Epidermal melanocyte (primary cell): ENCODE measurements at regions not wholly inside any gene's neighbourhood (a gene's known extent, or its start where the extent isn't known, plus 50 kb on each side); places are given as distances from the start of the nearest gene placed in this dataset.
A peak's percentile ranks its signal among the peaks of the same experiment; 100 is the strongest.
"Not testable (repeated sequence)": the region's sequence is repeated elsewhere in the genome, so short reads cannot be mapped to it uniquely, and the experiment has no call there.

Source experiments
- DNase-seq: peaks from one replicate; pipeline ENCODE4 v3.0.0; 2011; ENCODE audit warnings: low spot score; ENCODE audit not compliant: insufficient read length

DNA sequence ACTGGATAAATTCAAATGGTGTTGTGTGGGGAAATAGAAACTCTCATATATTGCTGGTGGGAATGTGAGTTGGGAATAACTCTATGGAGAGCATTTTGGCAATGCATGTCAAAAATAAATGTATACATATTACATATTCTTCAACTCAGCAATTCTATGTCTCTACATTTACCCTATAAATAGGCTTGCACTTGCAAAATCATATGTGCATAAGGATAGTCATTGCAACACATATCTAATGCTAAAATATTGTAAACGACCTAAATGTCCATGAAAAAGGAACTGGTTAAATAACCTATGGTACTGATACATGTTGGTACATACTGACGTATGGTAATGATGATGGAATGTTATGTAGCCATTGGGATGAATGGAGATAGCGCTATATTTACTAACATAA, 94.5 kb upstream of the CHD1 start:
- no peak for DNase-seq

DNA sequence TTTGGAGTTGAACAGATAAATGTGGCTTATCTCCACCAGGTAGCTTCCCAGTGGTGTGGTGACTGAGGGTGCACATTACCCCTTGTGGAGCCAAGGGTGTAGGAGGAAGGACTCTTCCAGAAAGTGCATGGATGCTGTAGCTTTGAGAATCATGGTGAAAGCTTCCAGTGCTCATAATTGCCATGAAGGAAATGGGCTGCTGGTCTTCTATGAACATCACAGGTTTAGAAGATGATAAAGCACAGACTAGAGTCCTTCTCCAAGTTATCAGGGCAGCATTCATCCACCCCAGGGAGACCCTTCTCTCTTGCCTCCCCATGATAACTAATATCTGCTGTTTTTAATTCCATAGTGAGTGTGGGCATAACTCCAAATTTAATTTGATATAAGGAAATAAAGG, 93.4 kb upstream of the CHD1 start:
- DNase-seq: no peak

DNA sequence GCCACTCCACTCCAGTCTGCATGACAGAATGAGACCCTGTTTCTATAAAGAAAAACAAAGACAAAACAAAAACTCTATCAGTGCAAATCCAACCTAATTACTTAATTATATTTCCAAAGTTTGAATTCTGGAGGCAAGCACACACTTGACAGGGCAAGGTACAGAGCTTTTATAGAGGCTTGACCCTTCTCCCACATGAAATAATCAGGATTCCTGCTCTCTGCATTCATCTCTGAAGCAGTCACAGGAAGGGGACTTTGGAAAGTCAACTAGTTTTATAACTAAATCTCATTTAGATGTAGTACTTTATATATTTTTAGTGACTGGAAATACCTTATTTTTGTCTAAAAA, 91.9 kb upstream of the CHD1 start:
- DNase-seq: no peak

DNA sequence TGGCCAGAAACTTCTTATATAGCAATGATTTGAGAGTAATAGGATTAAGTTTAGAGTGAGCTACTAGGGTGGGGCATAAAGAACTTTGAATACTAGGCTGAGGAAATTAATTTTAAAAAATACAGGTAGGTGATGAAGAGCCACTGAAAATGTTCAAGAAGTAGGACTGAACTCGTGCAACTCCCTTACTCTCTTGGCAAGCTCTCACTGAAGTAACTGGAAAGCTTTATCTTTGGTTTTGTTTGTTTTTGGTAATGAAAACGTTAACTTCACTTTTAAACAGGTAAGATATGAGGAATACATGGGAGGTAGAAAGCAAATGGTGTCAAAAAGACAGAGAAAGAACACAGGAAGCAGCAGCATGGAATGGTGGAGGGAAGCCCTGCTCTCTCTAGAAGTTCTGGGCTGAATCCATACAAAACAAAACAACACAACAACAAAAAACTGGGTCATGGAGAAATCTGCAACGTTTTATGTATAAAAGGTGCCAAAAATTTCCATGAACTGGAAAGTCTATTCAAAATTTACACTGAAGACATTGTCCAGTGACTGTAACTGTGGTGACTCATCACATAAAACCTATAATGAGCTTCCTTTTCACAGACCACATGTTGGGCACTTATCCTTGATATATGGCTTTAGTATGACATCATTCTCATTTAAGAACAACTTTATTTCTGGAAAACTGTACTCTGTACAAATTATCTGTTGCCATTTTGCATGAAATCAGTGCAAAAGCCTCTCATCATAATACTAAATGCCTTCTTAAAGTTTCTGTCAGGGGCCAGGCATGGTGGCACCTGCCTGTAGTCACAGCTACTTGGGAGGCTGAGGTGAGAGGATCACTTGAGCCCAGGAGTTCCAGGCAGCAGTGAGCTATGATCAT, 91.2 kb upstream of the CHD1 start:
- DNase-seq: no peak

DNA sequence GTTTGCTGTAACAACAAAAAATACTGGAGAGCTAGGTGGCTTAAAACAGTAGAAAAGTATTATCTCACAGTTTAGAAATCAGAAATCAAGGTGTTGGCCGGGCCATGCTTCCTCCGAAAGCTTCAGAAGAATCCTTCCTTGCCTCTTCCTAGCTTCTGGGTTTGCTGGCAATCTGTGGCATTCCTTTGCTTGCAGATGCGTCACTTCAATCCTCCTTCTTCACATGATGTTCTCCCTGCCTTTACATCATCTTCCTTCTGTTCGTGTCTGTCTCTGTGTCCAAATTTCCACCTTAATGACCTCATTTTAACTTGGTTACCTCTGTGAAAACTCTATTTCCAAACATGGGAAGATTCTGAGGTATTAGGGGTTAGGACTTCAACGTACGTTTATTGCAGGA, 90.4 kb upstream of the CHD1 start:
- DNase-seq: no peak

DNA sequence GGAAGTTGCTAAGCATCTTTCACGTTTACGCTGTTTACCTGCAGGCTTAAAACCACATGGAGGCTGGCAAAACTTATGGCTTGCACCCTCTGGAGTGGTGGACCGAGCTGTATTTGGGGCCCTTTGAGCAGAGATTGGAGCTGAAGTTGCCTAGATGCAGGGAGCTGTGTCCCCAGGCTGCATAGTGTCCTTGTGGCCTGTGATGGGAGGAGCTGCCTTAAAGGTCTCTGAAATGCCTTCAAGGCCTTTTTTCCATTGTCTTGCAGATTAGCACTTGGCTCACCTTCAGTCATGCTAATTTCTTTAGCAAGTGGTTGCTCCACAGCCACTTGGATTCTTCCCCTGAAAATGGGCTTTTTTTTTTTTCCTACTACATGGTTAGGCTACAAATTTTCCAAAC, 81.5 kb upstream of the CHD1 start:
- no peak for DNase-seq

DNA sequence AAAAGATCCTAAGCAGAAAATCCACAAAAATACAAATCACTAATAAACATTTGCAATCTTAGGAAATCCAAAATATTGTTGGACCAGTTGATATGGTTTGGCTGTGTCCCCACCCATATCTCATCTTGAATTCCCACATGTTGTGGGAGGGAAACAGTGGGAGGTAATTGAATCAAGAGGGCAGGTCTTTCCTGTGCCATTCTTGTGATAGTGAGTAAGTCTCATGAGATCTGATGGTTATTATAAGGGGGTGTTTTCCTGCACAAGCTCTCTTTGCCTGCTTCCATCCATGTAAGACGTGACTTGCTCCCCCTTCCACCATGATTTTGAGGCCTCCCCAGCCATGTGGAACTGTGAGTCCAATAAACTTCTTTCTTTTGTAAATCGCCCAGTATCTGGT, 79.2 kb upstream of the CHD1 start:
- DNase-seq: not testable (repeated sequence)

DNA sequence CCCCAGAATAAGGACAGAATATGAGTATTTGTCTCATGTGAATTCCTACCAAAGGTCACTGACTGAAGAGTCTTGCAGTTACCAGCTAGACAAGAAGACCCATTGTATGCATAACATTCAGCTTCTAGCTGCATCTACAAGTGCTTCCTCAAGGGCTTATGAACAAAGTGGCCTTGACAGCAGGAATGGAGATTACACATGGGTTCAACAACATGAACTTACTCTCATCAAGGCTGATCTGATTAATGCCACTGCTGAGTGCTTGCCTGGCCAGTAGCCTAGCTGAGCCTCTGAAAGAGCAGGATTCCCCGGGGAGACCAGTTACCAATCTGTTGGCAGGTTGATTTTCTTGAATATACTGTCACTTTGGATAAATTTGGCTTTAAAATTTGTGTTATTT, 76.7 kb upstream of the CHD1 start:
- DNase-seq: peak; percentile 26

DNA sequence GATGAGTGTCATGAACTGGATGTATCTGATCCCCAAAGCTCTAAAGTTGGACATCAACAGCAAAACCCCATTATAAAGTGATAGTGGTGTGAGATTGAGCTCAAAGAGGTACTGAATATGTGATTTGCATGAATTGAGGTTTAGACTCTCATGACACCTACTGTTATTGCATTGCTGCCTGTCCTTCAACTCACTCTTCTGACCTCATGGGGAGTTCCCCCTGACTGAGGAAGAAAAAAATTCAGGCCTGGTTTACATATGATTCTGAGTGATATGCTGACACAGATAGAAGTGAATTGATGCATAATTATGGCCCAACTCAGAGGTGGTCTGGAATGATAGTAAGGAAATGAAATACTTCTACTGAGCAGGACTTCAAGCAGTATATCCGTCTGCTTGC, 76.2 kb upstream of the CHD1 start:
- no peak for DNase-seq

DNA sequence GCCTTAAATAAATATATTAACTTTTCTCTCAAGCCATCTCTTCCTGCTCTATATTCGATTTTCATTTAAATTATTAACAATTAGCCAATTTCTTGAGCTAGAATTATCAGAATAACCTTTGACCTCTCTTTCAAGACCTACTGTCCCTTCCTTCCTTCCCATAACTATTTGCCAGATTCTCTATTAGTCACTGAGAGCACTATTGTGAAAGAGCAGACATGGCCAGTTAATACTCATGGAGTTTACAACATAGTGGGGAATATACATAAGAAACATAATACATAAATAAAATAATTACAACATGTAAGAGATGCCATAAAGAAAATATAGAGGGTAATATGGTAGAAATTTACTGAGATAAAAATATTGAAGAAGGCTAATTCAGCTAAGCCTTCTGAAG, 72.1 kb upstream of the CHD1 start:
- no peak for DNase-seq

DNA sequence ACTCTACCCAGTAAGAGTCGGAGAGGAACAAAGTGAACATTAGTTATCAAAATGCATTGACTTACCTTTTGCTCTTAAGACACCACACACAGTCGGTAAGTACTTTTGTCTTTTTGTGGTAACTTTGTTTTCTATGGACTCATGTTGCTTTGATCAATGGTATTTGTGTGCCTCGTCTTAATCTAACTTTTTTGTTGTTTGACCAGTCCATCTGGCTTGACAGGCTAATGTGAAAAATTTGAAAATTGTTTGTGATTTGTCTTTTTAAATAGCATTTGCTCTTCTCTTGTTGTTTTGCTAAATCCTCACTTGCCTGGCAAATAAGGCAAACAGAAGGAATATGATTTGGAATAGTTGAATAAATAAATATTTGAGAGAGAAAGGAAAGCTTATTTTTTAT, 71.4 kb upstream of the CHD1 start:
- no peak for DNase-seq

DNA sequence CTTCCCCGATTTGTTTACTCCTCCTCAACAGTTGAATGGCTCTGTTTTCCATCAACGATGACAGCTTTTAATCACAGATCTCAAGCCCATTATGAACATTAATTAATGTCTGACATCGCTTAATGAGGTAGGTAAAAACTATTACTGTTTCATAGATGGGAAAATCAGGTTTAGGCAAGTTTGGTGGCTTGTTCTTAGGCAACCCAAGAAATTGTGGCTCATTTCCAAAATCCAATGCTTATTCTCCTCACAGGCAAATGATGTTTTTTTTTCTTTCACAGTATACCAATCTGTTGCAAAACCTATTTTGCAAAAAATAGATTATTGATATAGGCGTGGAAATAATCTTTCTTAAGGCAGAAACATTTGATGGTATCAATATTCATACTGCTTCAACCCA, 70.8 kb upstream of the CHD1 start:
- no peak for DNase-seq

DNA sequence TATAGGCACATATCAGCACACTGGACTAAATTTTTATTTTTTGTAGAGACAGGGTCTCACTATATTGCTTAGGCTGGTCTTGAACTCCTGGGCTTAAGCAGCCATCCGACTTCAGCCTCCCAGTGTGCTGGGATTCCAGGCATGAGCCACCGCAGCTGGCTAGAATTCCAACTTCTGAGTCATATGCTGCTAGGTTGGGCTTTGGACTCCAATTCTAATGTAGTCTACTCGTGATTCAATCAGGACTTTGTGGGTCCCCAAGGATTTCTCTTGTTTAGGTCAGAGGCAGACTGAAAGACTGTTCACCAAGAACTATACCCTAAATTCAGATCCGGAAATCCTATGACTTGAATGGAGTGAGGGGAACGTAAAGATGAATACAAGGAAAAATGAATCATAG, 68.2 kb upstream of the CHD1 start:
- no peak for DNase-seq

DNA sequence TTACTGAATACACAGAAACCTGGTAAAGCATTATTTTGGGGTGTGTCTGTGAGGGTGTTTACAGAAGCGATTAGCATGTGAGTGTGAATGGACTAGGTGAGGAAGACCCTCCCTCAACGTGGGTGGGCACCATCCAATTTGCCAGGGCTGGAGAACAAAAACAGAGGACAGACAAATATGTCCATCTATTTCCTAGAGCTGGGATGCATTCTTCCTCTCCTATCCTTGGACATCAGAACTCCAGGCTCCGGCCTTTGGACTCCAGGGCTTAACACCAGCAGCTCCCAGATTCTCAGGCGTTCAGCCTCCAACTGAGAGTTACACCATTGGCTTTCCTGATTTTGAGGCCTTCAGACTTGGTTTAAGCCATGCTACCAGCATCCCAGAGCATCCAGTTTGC, 65.8 kb upstream of the CHD1 start:
- DNase-seq: no peak

DNA sequence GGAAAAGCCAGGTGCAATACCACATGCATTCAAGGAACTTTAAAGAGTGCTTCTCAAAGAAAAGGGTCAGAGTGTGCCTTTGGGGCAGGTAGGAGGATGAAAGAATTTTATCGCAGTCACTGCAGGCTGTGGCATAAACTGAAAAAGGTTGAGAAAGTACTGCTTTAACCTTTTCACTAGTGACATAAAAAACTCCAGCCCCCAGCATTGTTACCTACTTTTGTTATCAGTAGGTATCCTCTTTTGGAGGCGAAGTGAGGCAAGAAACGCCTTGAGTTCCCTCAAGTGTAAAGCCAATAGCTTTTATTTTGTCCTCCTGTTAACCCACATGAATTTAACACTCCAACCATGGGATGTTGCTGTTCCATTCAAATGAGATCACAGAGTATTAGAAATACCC, 64.7 kb upstream of the CHD1 start:
- DNase-seq: no peak

DNA sequence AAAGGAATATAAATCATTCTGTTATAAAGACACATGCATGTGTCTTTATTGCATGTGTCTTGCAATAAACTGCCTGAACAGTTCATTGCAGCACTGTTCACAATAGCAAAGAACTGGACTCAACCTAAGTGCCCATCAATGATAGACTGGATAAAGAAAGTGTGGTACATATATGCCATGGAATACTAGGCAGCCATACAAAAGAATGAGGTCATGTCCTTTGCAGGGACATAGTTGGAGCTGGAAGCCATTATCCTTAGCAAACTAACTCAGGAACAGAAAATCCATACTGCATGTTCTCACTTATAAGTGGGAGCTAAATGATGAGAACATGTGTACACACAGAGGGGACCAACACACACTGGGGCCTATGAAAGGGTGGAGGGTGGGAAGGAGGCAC, 63.7 kb upstream of the CHD1 start:
- no peak for DNase-seq

DNA sequence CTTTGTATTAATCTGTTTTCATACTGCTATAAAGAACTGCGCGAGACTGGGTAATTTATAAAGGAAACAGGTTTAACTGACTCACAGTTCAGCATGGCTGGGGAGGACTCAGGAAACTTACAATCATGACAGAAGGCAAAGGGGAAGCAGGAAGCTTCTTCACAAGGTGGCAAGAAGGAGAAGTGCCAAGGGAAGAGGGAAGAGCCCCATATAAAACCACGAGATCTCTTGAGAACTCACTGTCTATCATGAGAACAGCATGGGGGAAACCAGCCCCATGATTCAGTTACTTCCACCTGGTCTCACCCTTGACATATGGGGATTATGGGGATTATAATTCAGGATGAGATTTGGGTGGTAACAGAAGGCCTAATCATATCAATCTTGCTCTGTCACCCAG, 60.9 kb upstream of the CHD1 start:
- no peak for DNase-seq

DNA sequence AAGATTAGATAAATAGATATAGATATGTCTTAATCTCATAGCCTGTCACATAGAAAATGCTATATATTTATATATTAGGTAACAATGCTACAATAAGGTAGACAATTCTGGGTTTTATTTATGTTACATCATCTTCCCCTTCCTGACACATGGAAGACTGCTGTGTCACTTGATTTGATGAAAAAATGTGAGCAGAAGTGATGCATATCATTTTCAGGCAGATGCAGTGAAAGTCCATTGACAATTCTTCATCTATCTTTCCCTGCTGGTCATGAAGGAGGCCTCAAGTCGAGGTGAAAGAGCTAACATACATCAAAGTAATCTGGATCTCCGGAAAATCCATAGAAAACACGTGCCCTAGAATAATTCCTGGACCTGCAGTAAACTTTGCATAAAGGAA, 57.8 kb upstream of the CHD1 start:
- DNase-seq: no peak

DNA sequence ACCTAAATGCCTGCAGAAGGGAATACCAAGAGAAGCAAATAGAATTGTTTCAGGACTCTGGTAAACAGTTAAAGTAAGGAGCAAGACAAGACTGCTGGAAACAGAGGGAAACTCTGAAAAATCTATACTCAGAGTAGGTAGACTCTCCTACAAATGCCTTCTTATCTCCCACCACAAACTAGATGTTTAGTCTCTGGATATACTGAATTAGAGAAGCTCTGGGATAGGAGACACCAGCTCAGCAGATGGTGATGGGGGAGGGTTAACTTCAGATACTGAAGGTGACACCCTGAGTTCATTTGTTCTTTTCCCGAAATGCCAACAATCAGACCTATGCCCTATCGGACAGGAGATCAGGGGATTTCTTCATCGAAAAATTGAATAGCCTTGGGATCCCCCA, 54.1 kb upstream of the CHD1 start:
- DNase-seq: no peak
